HEK293 (cell line): ENCODE measurements at regions not wholly inside any gene's neighbourhood (a gene's known extent, or its start where the extent isn't known, plus 50 kb on each side); places are given as distances from the start of the nearest gene placed in this dataset.

Experiments used
- CTCF ChIA-PET: fragments of 350-600 bp; formaldehyde crosslinking; extraction: SDS; loops from one replicate; lab custom pipeline; 2021; ENCODE audit warnings: antibody characterized with exemption; lab: Yijun Ruan, JAX
- POLR2A ChIA-PET: fragments of 300-600 bp; formaldehyde crosslinking; extraction: SDS; loops from one replicate; lab custom pipeline; 2020; ENCODE audit warnings: antibody characterized with exemption, inconsistent platforms; lab: Yijun Ruan, JAX
- H3K27ac ChIP-seq: fragments of 200-500 bp; sonication (Bioruptor generic); 2 replicates; pipeline ENCODE4 v1.5.1; 2014; ENCODE audit warnings: low read depth, low read length, control low read depth, inconsistent platforms; ENCODE audit errors: extremely low read depth
- H3K36me3 ChIP-seq, 2 experiments: fragments of 200-500 bp in 1 of 2; sonication (Bioruptor generic) in 1 of 2; 1 replicate in 1 of 2; 2 replicates in 1 of 2; pipeline ENCODE4 v1.5.1; 2014 to 2017; ENCODE audit warnings: inconsistent platforms in 2 of 2, low read length in 2 of 2; ENCODE audit not compliant: control insufficient read depth in 2 of 2, insufficient read depth in 1 of 2
- H3K4me1 ChIP-seq: fragments of 200-500 bp; sonication (Bioruptor generic); 2 replicates; pipeline ENCODE4 v1.5.1; 2014; ENCODE audit warnings: mild to moderate bottlenecking, low read length, inconsistent platforms; ENCODE audit not compliant: control insufficient read depth, insufficient read depth
- H3K4me3 ChIP-seq: 2 replicates; pipeline ENCODE4 v1.5.1; 2011; ENCODE audit warnings: low read depth, mild to moderate bottlenecking, control low read depth, low read length, moderate library complexity
- H3K9me3 ChIP-seq: fragments of 200-500 bp; sonication (Bioruptor generic); 2 replicates; pipeline ENCODE4 v1.5.1; 2014; ENCODE audit warnings: low read depth, low read length, inconsistent platforms; ENCODE audit not compliant: control insufficient read depth, insufficient read depth
- ATF2 ChIP-seq: fragments of 450-650 bp; formaldehyde crosslinking; IDR thresholded peaks from 2 replicates; pipeline ENCODE4 v1.5.1; 2016; ENCODE audit warnings: missing biosample characterization, missing genetic modification characterization, low read depth
- IKZF3 ChIP-seq: fragments of 450-650 bp; IDR thresholded peaks from 2 replicates; pipeline ENCODE4 v1.5.0; 2018; ENCODE audit warnings: missing biosample characterization, mild to moderate bottlenecking, missing genetic modification characterization, moderate library complexity
- OVOL3 ChIP-seq: fragments of 450-650 bp; formaldehyde crosslinking; IDR thresholded peaks from 2 replicates; pipeline ENCODE4 v1.5.1; 2016; ENCODE audit warnings: missing biosample characterization, missing genetic modification characterization
- SCRT1 ChIP-seq: fragments of 450-650 bp; formaldehyde crosslinking; IDR thresholded peaks from 2 replicates; pipeline ENCODE4 v1.5.1; 2016; ENCODE audit warnings: missing biosample characterization, missing genetic modification characterization, borderline replicate concordance
- ZBTB49 ChIP-seq: fragments of 450-650 bp; formaldehyde crosslinking; IDR thresholded peaks from 2 replicates; pipeline ENCODE4 v1.5.1; 2016; ENCODE audit warnings: missing biosample characterization, missing genetic modification characterization, low read depth
- ZNF112 ChIP-seq: fragments of 450-650 bp; formaldehyde crosslinking; IDR thresholded peaks from 2 replicates; pipeline ENCODE4 v1.5.0; 2017; ENCODE audit warnings: missing biosample characterization, missing genetic modification characterization
- ZNF24 ChIP-seq: fragments of 450-650 bp; formaldehyde crosslinking; IDR thresholded peaks from 2 replicates; pipeline ENCODE4 v1.5.1; 2016; ENCODE audit warnings: missing biosample characterization, missing genetic modification characterization
- ZNF248 ChIP-seq: fragments of 450-650 bp; formaldehyde crosslinking; IDR thresholded peaks from 2 replicates; pipeline ENCODE4 v1.5.1; 2017; ENCODE audit warnings: missing biosample characterization, missing genetic modification characterization
- ZNF311 ChIP-seq: fragments of 450-650 bp; formaldehyde crosslinking; IDR thresholded peaks from 2 replicates; pipeline ENCODE4 v1.5.1; 2017; ENCODE audit warnings: missing biosample characterization, missing genetic modification characterization, borderline replicate concordance
- ZNF362 ChIP-seq: fragments of 450-650 bp; formaldehyde crosslinking; IDR thresholded peaks from 2 replicates; pipeline ENCODE4 v1.5.1; 2016; ENCODE audit warnings: missing biosample characterization, missing genetic modification characterization
- ZNF521 ChIP-seq: fragments of 450-650 bp; formaldehyde crosslinking; IDR thresholded peaks from 2 replicates; pipeline ENCODE4 v1.5.1; 2017; ENCODE audit warnings: missing biosample characterization, mild to moderate bottlenecking, missing genetic modification characterization
- ZNF530 ChIP-seq: fragments of 450-650 bp; formaldehyde crosslinking; IDR thresholded peaks from 2 replicates; pipeline ENCODE4 v1.5.1; 2016; ENCODE audit warnings: low read depth, missing biosample characterization, missing genetic modification characterization
- ZNF558 ChIP-seq: fragments of 450-650 bp; formaldehyde crosslinking; IDR thresholded peaks from 2 replicates; pipeline ENCODE4 v1.5.1; 2016; ENCODE audit warnings: missing biosample characterization, missing genetic modification characterization
- ZNF623 ChIP-seq: fragments of 450-650 bp; formaldehyde crosslinking; IDR thresholded peaks from 2 replicates; pipeline ENCODE4 v1.5.1; 2016; ENCODE audit warnings: missing biosample characterization, missing genetic modification characterization
- ZNF658 ChIP-seq: fragments of 450-650 bp; formaldehyde crosslinking; IDR thresholded peaks from 2 replicates; pipeline ENCODE4; 2016; ENCODE audit warnings: missing biosample characterization, missing genetic modification characterization
- ZNF704 ChIP-seq: fragments of 450-650 bp; formaldehyde crosslinking; IDR thresholded peaks from 2 replicates; pipeline ENCODE4 v1.5.1; 2016; ENCODE audit warnings: missing biosample characterization, missing genetic modification characterization
- ZNF830 ChIP-seq: fragments of 450-650 bp; IDR thresholded peaks from 2 replicates; pipeline ENCODE4 v1.5.0; 2018; ENCODE audit warnings: missing biosample characterization, missing genetic modification characterization, low read depth, mild to moderate bottlenecking, moderate library complexity
- ZSCAN5A ChIP-seq: fragments of 450-650 bp; formaldehyde crosslinking; IDR thresholded peaks from 2 replicates; pipeline ENCODE4 v1.5.1; 2016; ENCODE audit warnings: missing biosample characterization, missing genetic modification characterization
- TF ChIP-seq, protein P1 (sequence below): fragments of 450-650 bp; formaldehyde crosslinking; IDR thresholded peaks from 2 replicates; pipeline ENCODE4 v1.5.1; 2016; ENCODE audit warnings: missing biosample characterization, missing genetic modification characterization

DNA sequence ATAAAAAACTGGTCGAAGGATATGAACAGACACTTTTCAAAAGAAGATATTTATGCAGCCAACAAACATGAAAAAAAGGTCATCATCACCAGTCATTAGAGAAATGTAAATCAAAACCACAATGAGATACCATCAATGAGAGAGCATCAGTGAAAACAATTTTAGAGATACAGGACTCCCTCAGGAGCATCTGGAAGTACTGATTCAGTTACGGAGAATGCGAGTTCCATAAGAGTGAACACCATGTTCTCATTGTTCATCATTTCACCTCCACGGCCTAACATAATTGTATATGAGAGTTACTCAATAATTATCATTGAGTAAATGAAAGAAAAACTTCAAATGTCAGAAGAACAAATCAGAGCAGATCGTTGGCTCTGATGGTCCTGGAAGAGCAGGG lies 140.9 kb upstream of the TANK start:
- ChIA-PET CTCF (interaction anchor here (0.5 to 0.7 kb wide), 3 partner anchors 16 to 232 kb away, joined by 3 to 4 read pairs (median 3); no protein-coding TSS in a partner anchor), POLR2A (no interaction called here)
- Histone ChIP-seq H3K9me3 (no peaks in the 10 kb centered on the region), H3K4me3 (no peak overlapping the region), H3K27ac (no peak overlapping the region), H3K36me3 (no peaks in the 10 kb centered on the region), H3K4me1 (no peaks in the 10 kb centered on the region)
- TF ChIP-seq ZNF248 (tag by site-specific recombination): no peak
- no peak for TF ChIP-seq ZNF623
- TF ChIP-seq ZNF704 (tag by site-specific recombination): no peak
- TF ChIP-seq ZNF530 (tag by site-specific recombination): no peak
- no peak for TF ChIP-seq ZNF362 (tag by site-specific recombination)
- no peak for TF ChIP-seq ZNF558 (tag by site-specific recombination)
- TF ChIP-seq ZNF830: no peak
- TF ChIP-seq ZNF521 (tag by site-specific recombination): no peak
- TF ChIP-seq IKZF3 (tag by site-specific recombination): no peak
- TF ChIP-seq ZNF311 (tag by site-specific recombination): no peak
- TF ChIP-seq ZBTB49 (tag by site-specific recombination): no peak
- TF ChIP-seq, protein P1, sequence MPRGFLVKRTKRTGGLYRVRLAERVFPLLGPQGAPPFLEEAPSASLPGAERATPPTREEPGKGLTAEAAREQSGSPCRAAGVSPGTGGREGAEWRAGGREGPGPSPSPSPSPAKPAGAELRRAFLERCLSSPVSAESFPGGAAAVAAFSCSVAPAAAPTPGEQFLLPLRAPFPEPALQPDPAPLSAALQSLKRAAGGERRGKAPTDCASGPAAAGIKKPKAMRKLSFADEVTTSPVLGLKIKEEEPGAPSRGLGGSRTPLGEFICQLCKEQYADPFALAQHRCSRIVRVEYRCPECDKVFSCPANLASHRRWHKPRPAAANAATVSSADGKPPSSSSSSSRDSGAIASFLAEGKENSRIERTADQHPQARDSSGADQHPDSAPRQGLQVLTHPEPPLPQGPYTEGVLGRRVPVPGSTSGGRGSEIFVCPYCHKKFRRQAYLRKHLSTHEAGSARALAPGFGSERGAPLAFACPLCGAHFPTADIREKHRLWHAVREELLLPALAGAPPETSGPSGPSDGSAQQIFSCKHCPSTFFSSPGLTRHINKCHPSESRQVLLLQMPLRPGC: no peak
- no peak for TF ChIP-seq ZNF24 (tag by site-specific recombination)
- no peak for TF ChIP-seq ZSCAN5A (tag by site-specific recombination)
- no peak for TF ChIP-seq ATF2
- no peak for TF ChIP-seq ZNF658 (tag by site-specific recombination)

DNA sequence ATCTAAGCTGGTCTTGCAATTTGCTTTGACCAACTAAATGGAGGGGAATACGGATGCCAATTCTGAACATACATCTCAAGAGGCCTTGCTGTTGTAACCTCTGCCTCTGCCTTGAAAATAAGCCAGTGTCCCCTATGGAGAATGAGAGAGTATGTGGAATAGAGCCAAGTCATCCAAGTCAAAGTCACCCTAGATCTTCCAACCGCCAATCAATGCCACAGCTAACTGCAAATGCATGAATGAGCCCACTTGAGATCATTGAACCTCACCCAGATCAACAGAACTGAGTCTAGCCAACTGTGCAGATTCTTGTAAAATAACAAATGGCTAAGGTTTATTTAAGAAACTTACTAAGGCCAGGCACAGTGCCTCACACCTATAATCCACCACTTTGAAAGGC lies 139.8 kb upstream of the TANK start:
- no peak for TF ChIP-seq OVOL3 (tag by site-specific recombination)
- no peak for TF ChIP-seq ZNF112 (tag by site-specific recombination)
- TF ChIP-seq SCRT1 (tag by site-specific recombination): no peak
- TF ChIP-seq, all 188 proteins: peak for 0
- Histone ChIP-seq H3K9me3 (no peaks in the 10 kb centered on the region), H3K27ac (no peak overlapping the region), H3K36me3 (no peaks in the 10 kb centered on the region), H3K4me1 (no peaks in the 10 kb centered on the region), H3K4me3 (no peak overlapping the region)
- ChIA-PET CTCF (interaction anchor here (0.6 to 1.1 kb wide), 3 partner anchors 16 to 953 kb away, joined by 3 to 4 read pairs (median 3); partner anchors contain the start of gene SLC4A10), POLR2A (no interaction called here)
